Endothelial cell of umbilical vein (primary cell): ENCODE measurements at regions not wholly inside any gene's neighbourhood (a gene's known extent, or its start where the extent isn't known, plus 50 kb on each side); places are given as distances from the start of the nearest gene placed in this dataset.

Experiments used
- BruUV-seq: library from RNA; stranded (reverse); fragments of 400-500 nt; replicated peaks from 2 replicates; lab custom pipeline; 2021; lab: Mats Ljungman, UMichigan
- CTCF ChIA-PET: fragments of 300-600, 350-600 bp; sonication (Branson Sonifier 250); formaldehyde crosslinking; loops from one replicate; lab custom pipeline; 2021; ENCODE audit warnings: antibody characterized with exemption, inconsistent platforms; lab: Charles Lee
- POLR2A ChIA-PET: fragments of 300-600, 350-600 bp; sonication (Branson Sonifier 250); formaldehyde crosslinking; loops from one replicate; lab custom pipeline; 2021; ENCODE audit warnings: antibody characterized with exemption, inconsistent platforms; lab: Charles Lee
- DNase-seq: peaks from one replicate; pipeline ENCODE4 v3.0.0-alpha.2; 2011; ENCODE audit warnings: low read depth, low spot score
- FAIRE-seq: peaks from 2 replicates; lab custom pipeline; 2011; peaks lifted over from hg19 to GRCh38; lab: Jason Lieb, UNC
- H2AFZ ChIP-seq: 2 replicates; pipeline ENCODE4 v1.6.0; 2012; ENCODE audit warnings: low read depth, low read length, control low read depth, inconsistent platforms
- H3K27ac ChIP-seq: 2 replicates; pipeline ENCODE4 v1.5.1; 2011; ENCODE audit warnings: low read depth, mild to moderate bottlenecking, control low read depth, low read length, moderate library complexity; ENCODE audit not compliant: insufficient read depth
- H3K27me3 ChIP-seq, 2 experiments: 2 replicates each; pipeline versions ENCODE4 v1.6.0 to v1.6.1; 2011; ENCODE audit warnings: low read length in 2 of 2, mixed read lengths in 1 of 2; ENCODE audit not compliant: control insufficient read depth in 2 of 2, insufficient read depth in 2 of 2
- H3K36me3 ChIP-seq, 2 experiments: 2 replicates in 1 of 2; 3 replicates in 1 of 2; pipeline ENCODE4 v1.5.1; 2011; ENCODE audit warnings: low read length in 2 of 2, mild to moderate bottlenecking in 1 of 2, moderate library complexity in 1 of 2; ENCODE audit not compliant: control insufficient read depth in 2 of 2, insufficient read depth in 2 of 2; ENCODE audit errors: extremely low read depth in 1 of 2
- H3K4me1 ChIP-seq: 3 replicates; pipeline ENCODE4 v1.5.1; 2011; ENCODE audit warnings: mild to moderate bottlenecking, low read length; ENCODE audit not compliant: control insufficient read depth, insufficient read depth; ENCODE audit errors: extremely low read depth
- H3K4me2 ChIP-seq: 2 replicates; pipeline ENCODE4 v1.6.1; 2011; ENCODE audit warnings: low read length, control low read depth, mixed read lengths; ENCODE audit not compliant: insufficient read depth
- H3K4me3 ChIP-seq, 3 experiments: fragments of 200-600 bp in 1 of 3; sonication (generic), shearing (Covaris generic) in 1 of 3; replicated peaks in 1 of 3; 2 replicates each; pipeline ENCODE4 v1.5.1; 2011 to 2016; ENCODE audit warnings: control low read depth in 3 of 3, low read length in 3 of 3, mild to moderate bottlenecking in 2 of 3, inconsistent platforms in 1 of 3, low read depth in 1 of 3, moderate library complexity in 1 of 3; ENCODE audit not compliant: insufficient read depth in 1 of 3
- H3K79me2 ChIP-seq: 2 replicates; pipeline ENCODE4 v1.6.0; 2012; ENCODE audit warnings: low read length, inconsistent platforms; ENCODE audit not compliant: control insufficient read depth, insufficient read depth
- H3K9ac ChIP-seq: replicated peaks from 2 replicates; pipeline ENCODE3; 2011; ENCODE audit warnings: low read length, control low read depth; ENCODE audit not compliant: insufficient read depth; ENCODE audit errors: extremely low read depth
- H3K9me1 ChIP-seq: replicated peaks from 3 replicates; pipeline ENCODE4 v1.6.0; 2011; ENCODE audit warnings: mild to moderate bottlenecking, low read length; ENCODE audit not compliant: control insufficient read depth, insufficient read depth; ENCODE audit errors: extremely low read depth
- H3K9me3 ChIP-seq: replicated peaks from 2 replicates; pipeline ENCODE4 v1.5.1; 2012; ENCODE audit warnings: low read length, inconsistent platforms; ENCODE audit not compliant: control insufficient read depth, insufficient read depth
- H4K20me1 ChIP-seq: replicated peaks from 2 replicates; pipeline ENCODE3; 2011; ENCODE audit warnings: mild to moderate bottlenecking, low read length; ENCODE audit not compliant: control insufficient read depth, insufficient read depth; ENCODE audit errors: extremely low read depth
- CTCF ChIP-seq, 2 donors: IDR thresholded peaks; 1 replicate in 1 of 2; 2 replicates in 1 of 2; pipeline ENCODE4 v1.5.1; 2011; ENCODE audit warnings: low read length in 2 of 2, mild to moderate bottlenecking in 2 of 2, moderate library complexity in 2 of 2, control low read depth in 1 of 2, inconsistent platforms in 1 of 2, low read depth in 1 of 2; ENCODE audit not compliant: insufficient read depth in 1 of 2; ENCODE audit errors: extremely low read depth in 1 of 2
- EZH2 ChIP-seq: IDR thresholded peaks from 2 replicates; pipeline ENCODE4 v1.6.1; 2012; ENCODE audit warnings: borderline replicate concordance, low read depth, mild to moderate bottlenecking, moderate library complexity, low read length, inconsistent platforms; ENCODE audit not compliant: severe bottlenecking
- FOS ChIP-seq: IDR thresholded peaks from 2 replicates; pipeline ENCODE4 v1.6.1; 2011; ENCODE audit warnings: mild to moderate bottlenecking, low read length, moderate library complexity, borderline replicate concordance; ENCODE audit not compliant: insufficient read depth
- GATA2 ChIP-seq: IDR thresholded peaks from 2 replicates; pipeline ENCODE4 v1.7.0; 2011; ENCODE audit warnings: low read depth, mild to moderate bottlenecking, moderate library complexity, mixed read lengths, low read length; ENCODE audit not compliant: insufficient read length, insufficient read depth
- JUN ChIP-seq: IDR thresholded peaks from 2 replicates; pipeline ENCODE4 v1.6.1; 2011; ENCODE audit warnings: borderline replicate concordance, low read depth; ENCODE audit not compliant: insufficient read length, insufficient read depth
- MYC ChIP-seq: IDR thresholded peaks from one replicate; pipeline ENCODE4 v1.6.1; 2011; ENCODE audit warnings: mild to moderate bottlenecking, low read depth, low read length
- POLR2A ChIP-seq: IDR thresholded peaks from 2 replicates; pipeline ENCODE4 v1.6.1; 2012; ENCODE audit warnings: low read depth, mild to moderate bottlenecking, control low read depth, low read length
- POLR2AphosphoS5 ChIP-seq: IDR thresholded peaks from 2 replicates; pipeline ENCODE4 v1.6.1; 2012; ENCODE audit warnings: low read depth, mild to moderate bottlenecking, control low read depth, low read length, moderate library complexity; ENCODE audit not compliant: insufficient read depth
- dilution Hi-C: fragments of 300-500 bp; cut with MboI; formaldehyde crosslinking; loops from one replicate; pipeline ENCODE4 v1.15.0; 2019; ENCODE audit warnings: low sequenced_read_pairs; ENCODE audit not compliant: extremely low pct_ligation_motif_present
- intact Hi-C: fragments of 100-400 bp; cut with micrococcal nuclease; formaldehyde crosslinking; loops from one replicate; pipeline ENCODE4 v1.10.0; 2022
- TF ChIP-seq, protein P1 (sequence below): IDR thresholded peaks from 2 replicates; pipeline ENCODE4 v1.6.1; 2011; ENCODE audit not compliant: insufficient read depth, insufficient read length

- H4K20me1 ChIP-seq = no peaks in the 10 kb centered on the region
- no TSS peak for BruUV-seq
- DNase-seq (no peak), FAIRE-seq (no peak)
- H3K9ac ChIP-seq = no peak overlapping the region
- ChIA-PET CTCF (no interaction called here), POLR2A (no interaction called here)
- H3K4me1 ChIP-seq = no peaks in the 10 kb centered on the region
- no peaks in the 10 kb centered on the region for H3K27me3 ChIP-seq
- H3K79me2 ChIP-seq = no peaks in the 10 kb centered on the region
- no peaks in the 10 kb centered on the region for H3K36me3 ChIP-seq
- TF ChIP-seq CTCF (IDR thresholded peaks at IDR 0.05; ENCODE audit: extremely low read depth in 1 of 2, insufficient read depth in 1 of 2, low read depth in 1 of 2, low read length in 2 of 2) = no peak
- TF ChIP-seq, protein P1, sequence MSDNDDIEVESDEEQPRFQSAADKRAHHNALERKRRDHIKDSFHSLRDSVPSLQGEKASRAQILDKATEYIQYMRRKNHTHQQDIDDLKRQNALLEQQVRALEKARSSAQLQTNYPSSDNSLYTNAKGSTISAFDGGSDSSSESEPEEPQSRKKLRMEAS = no peak
- TF ChIP-seq MYC = no peak
- no peak for TF ChIP-seq JUN
- TF ChIP-seq FOS = no peak
- TF ChIP-seq EZH2 = no peak
- no peak for TF ChIP-seq POLR2AphosphoS5
- no peak for TF ChIP-seq GATA2
- no peak for TF ChIP-seq POLR2A
- no peak overlapping the region for H3K4me3 ChIP-seq
- no peak overlapping the region for H3K27ac ChIP-seq
- no peaks in the 10 kb centered on the region for H3K9me1 ChIP-seq
- intact Hi-C loops (no loop called here), dilution Hi-C loops (no loop called here)
- H3K9me3 ChIP-seq = peaks cover 3% of the 10 kb centered on the region
- no peak overlapping the region for H3K4me2 ChIP-seq
- H2AFZ ChIP-seq = no peak overlapping the region
These were observed 312.9 kb downstream of the TRIML1 start for GRCh38 chr4:188452097-188452496.
